GM12878 (cell line): ENCODE measurements at regions not wholly inside any gene's neighbourhood (a gene's known extent, or its start where the extent isn't known, plus 50 kb on each side); places are given as distances from the start of the nearest gene placed in this dataset.

Experiments
- BCLAF1 ChIP-seq: fragments of 450-650 bp; IDR thresholded peaks from 2 replicates; pipeline ENCODE4 v1.6.1; 2017; ENCODE audit warnings: antibody characterized with exemption, mild to moderate bottlenecking, moderate library complexity
- TARDBP ChIP-seq: IDR thresholded peaks from 2 replicates; pipeline ENCODE4 v1.6.1; 2016; ENCODE audit warnings: borderline replicate concordance
- ZBTB33 ChIP-seq: fragments of 450-650 bp; IDR thresholded peaks from 2 replicates; pipeline ENCODE4 v1.6.1; 2017; ENCODE audit warnings: mild to moderate bottlenecking
- ZNF24 ChIP-seq: fragments of 450-650 bp; IDR thresholded peaks from 2 replicates; pipeline ENCODE4 v1.6.1; 2017; ENCODE audit warnings: antibody characterized with exemption, mild to moderate bottlenecking
- ZNF592 ChIP-seq: fragments of 450-650 bp; IDR thresholded peaks from 2 replicates; pipeline ENCODE4 v1.6.1; 2017; ENCODE audit warnings: mild to moderate bottlenecking, moderate library complexity
- ZSCAN29 ChIP-seq: fragments of 450-650 bp; IDR thresholded peaks from 2 replicates; pipeline ENCODE4 v1.6.1; 2017; ENCODE audit warnings: mild to moderate bottlenecking, moderate library complexity

GRCh38 chr17:73938706-73939105 is 264.8 kb upstream of the RPL38 start (continued):
- TF ChIP-seq ZBTB33, result no peak
- no peak for TF ChIP-seq ZSCAN29
- TF ChIP-seq ZNF592, result no peak
- TF ChIP-seq TARDBP, result no peak
- TF ChIP-seq ZNF24, result no peak
- no peak for TF ChIP-seq BCLAF1
